ENCODE measurements at regions not wholly inside any gene's neighbourhood (a gene's known extent, or its start where the extent isn't known, plus 50 kb on each side); places are given as distances from the start of the nearest gene placed in this dataset.
"Not testable (repeated sequence)": the region's sequence is repeated elsewhere in the genome, so short reads cannot be mapped to it uniquely, and the experiment has no call there.

DNA sequence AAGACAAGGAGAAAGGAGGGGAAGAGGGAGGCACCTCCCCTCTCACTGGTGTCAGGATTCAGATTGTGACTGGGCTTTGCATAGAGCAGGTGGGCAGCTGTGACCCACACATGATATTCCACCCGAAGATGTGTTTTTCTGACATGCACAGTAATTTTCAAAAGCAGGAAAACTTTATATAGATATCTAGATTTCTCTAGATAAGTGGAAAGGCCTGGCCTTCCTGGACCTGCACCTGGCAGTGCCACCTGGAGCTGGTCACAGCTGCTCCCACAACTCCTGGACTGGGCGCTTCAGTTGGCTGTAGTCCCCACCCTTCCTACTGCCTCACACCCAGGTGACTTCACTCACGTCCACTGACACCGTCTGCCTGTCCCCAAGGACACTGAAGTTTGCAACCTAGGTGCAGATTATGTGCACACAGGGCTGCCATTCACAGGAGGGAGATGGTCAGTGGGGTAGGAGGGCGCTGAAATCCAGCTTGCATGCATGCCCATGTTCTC, 70.4 kb upstream of the PLGLB2 start:
- DNase-seq (ENCODE audit: low spot score) = not testable (repeated sequence)

GRCh38 chr2:87678742-87679173, 69.1 kb upstream of the PLGLB2 start:
- not testable (repeated sequence) for DNase-seq (ENCODE audit: low spot score)

GRCh38 chr2:87679950-87680349, 67.9 kb upstream of the PLGLB2 start:
- DNase-seq (ENCODE audit: low spot score) = not testable (repeated sequence)

GRCh38 chr2:87680691-87681090, 67.2 kb upstream of the PLGLB2 start:
- not testable (repeated sequence) for DNase-seq (ENCODE audit: low spot score)

DNA sequence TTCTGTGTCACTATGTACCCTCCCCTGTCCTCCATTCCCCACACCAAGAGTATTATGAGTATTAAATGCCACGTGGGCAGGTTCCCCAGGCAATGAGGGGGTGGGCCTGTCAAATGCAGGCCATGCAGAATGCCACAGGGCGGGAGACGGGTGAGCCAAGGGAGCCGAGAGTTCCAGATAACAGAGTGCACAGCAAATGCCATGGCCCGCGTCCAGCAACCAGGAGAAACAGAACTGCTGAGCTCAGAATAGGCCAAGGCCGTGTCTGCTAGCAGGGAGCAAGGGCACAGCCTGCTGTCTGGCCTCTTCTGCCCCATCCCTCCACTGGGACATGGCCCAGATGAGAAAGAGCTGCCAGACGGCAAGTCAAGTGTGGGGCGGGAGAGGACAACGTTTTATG, 64.4 kb upstream of the PLGLB2 start:
- peak; percentile 45 for DNase-seq (ENCODE audit: low spot score)

- DNase-seq (ENCODE audit: low spot score) = not testable (repeated sequence)
These were observed 63.9 kb upstream of the PLGLB2 start for GRCh38 chr2:87683961-87684360.

GRCh38 chr2:87685558-87685957, 62.3 kb upstream of the PLGLB2 start:
- not testable (repeated sequence) for DNase-seq (ENCODE audit: low spot score)

DNA sequence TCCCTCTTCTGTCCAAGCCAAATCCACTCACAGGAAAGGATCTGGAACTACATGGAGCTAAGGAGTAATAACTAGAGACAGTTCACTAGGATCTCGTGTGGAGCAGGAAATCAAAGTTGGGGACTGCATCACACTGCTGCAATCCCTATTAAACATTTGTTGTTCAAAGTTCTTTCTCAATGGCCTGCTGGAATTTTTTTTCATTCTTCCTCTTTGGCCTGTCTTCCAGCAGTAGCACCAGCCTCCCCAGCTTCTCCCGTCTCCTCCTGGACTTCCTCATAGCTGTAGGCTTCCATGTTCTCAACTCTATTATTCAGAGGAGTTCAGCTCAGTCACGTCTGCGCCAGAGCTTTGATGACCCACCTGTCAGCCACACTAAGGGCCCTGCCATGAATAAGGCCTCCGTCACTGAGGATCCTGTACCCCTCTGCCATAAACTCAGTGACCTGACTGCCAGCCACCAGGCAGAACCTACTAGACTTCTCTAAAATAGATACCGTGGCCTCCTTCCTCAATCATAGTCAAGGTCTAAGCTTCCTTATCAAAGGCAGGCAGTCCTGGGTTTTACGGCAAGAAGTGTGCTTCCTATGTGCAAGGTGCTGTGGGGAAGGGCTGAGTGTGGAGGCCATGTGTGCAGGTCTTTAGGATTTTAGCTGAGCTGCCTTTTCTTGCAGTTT, 60.9 kb upstream of the PLGLB2 start:
- DNase-seq (ENCODE audit: low spot score) = not testable (repeated sequence)

DNA sequence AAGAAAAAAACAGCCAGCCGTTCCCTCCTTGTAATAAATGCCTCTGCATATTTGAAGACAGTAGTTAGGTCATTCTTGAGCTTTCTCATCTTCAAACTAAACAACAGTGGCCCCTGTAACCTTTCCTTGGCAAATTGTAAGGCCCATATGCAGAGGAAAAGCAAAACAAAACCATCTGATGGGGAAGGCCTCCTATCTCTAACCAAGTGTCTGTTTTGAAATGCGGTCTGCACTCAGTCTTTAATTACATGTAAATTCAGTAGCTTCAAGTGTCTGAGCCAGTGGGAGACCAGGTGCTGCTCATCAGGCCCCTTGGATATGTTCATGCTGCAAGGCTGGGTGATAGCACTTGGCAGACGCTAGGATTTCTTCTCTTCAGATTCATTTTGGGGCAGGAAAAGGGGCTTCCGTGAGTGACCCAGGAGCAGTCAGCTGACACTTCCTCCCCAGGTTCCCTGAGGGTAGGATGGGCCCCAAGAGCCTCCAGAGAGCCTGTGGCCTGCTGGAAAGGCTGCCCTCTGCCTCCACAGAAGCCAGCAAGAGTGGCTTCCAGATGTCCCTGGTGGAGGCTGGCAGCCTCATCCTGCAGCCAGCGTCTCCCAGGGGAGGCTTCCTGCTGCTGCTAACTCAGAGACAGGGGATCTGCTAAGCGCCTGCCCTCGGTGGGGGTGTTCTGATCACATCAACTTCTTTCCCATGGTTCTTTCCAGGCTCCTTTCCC, 60.2 kb upstream of the PLGLB2 start:
- not testable (repeated sequence) for DNase-seq (ENCODE audit: low spot score)

DNA sequence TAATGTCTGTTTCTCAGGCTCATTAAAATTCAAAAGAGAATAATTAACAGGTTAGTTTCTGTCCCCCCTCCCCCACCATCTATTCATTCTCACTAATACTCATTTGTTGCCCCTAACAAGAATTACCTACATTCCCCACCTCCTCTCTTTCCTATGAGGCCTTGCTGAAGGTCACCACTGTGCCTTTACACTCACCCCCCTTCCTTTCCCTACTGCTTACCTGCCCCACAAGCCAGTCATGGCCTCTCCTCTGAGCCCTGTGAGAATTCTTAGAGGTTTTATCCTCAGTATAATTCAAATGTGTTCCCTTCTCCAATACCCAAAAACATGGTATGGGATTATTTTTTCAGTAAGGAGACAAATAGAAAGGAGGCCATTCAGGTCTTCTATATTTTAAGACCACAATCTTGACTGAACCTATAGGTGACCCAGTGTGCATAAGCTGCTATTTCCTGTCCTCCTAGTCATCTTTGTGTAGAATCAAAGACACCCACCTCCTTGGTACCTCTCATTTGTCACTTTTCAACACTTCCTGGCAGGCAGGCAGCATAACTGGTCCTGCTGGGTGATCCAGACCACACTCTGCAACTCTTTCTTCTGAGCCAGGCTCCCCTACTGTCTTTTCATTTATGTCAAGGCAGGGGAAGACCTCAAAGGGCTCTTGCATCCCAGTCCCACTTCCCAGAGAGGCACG, 55.8 kb upstream of the PLGLB2 start:
- DNase-seq (ENCODE audit: low spot score) = not testable (repeated sequence)

DNA sequence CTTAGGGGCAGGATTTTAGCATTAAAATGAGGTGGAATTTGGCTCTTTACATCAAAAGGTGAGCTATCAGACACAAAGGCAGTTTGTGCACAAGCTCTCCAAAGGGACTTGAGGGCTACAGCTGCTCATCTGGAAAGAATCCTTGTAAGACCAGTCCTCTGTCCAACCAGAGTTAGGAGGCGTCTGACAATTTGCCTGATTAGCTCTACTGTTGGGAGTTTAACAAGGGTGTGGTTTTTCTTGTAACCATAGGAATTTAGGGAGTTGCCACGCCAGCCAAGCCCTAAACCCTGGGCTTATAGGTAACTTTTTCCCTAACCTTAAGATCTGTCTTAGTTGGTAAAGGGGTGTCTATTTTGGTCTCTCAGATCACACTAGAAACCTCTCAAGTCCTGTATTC, 55.0 kb upstream of the PLGLB2 start:
- not testable (repeated sequence) for DNase-seq (ENCODE audit: low spot score)

DNA sequence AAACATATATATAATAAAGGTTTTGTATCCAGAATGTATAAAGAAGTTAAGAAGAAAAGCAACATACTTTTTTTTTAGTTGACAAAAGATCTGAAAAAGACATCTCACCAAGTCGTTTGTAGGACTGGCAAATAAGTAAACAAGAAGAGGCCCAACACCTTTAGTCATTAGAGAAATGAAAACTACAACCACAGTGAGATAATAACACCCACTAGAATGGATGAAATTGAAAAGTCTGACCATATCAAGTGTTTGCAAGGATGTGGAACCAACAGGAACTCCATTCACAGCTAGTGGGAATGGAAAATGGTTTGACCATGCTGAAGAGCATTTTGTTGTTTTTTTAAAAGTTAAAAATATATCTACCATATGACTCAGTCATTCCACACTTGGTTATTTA, 54.0 kb upstream of the PLGLB2 start:
- DNase-seq (ENCODE audit: low spot score) = not testable (repeated sequence)

DNA sequence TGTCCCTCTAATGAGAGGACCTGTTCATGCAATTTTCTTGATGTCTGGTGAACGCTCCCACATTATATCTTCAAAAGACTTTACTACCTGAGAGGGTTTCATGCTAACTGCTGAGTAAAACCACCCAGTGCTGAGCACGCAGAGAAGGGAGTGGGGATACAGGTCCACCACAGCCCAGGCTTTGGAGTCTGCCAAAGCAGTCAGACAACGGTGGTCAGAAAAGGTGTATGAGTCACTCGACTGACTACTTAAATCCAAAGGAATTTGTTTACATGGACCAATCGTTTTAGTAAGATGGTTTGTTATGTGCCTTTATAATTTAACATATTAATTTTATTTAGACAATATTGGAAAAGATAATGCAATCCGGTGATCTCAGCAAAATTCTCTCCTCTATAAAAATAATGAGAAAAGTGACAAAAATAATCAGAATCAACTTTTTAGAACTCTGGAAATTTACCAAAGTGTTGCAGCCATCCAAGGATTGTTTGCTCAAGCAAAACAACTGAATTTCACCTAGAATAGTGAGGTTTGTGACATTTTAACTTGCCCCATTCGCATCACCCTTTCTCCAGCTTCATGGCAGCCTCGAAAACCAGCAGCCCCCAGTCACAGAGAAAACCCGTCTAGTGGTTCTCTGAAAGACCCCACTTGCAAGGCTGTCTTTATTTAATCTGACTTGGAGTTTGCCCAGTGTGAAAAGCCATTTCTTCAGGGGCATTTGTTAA, 52.1 kb upstream of the PLGLB2 start:
- not testable (repeated sequence) for DNase-seq (ENCODE audit: low spot score)
